ENCODE measurements at regions not wholly inside any gene's neighbourhood (a gene's known extent, or its start where the extent isn't known, plus 50 kb on each side); places are given as distances from the start of the nearest gene placed in this dataset.

DNA sequence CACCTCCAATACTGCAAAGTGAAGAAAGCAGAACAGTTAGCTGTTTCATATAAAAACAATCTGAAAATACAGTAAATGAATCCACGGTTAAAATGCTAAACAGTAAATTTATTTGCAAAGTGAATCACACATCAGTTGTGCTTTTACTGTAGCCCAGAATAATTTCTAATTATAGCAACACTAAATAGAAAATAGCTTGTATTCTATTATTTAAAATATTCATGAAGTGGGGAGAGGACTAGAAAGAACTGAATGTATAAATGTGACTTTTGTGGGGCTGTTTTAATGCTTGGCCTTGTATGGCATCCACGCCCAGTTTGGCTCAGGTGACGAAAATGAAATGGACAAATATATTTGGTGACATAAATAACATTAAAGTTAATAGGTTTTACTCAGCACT, 148.2 kb downstream of the ATP23 start:
- Histone ChIP-seq H3K36me3 (no peaks in the 10 kb centered on the region), H3K9me3 (no peaks in the 10 kb centered on the region), H3K27me3 (peaks cover 7% of the 10 kb centered on the region; the same call in 1 of the 2 replicates), H3K4me1 (no peaks in the 10 kb centered on the region), H3K4me3 (ENCODE audit: low read depth, low read length) (no peak overlapping the region)
- no peak for DNase-seq
- TF ChIP-seq, protein P1, sequence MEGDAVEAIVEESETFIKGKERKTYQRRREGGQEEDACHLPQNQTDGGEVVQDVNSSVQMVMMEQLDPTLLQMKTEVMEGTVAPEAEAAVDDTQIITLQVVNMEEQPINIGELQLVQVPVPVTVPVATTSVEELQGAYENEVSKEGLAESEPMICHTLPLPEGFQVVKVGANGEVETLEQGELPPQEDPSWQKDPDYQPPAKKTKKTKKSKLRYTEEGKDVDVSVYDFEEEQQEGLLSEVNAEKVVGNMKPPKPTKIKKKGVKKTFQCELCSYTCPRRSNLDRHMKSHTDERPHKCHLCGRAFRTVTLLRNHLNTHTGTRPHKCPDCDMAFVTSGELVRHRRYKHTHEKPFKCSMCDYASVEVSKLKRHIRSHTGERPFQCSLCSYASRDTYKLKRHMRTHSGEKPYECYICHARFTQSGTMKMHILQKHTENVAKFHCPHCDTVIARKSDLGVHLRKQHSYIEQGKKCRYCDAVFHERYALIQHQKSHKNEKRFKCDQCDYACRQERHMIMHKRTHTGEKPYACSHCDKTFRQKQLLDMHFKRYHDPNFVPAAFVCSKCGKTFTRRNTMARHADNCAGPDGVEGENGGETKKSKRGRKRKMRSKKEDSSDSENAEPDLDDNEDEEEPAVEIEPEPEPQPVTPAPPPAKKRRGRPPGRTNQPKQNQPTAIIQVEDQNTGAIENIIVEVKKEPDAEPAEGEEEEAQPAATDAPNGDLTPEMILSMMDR (IDR thresholded peaks at IDR 0.05; ENCODE audit: low read depth, low read length): no peak

DNA sequence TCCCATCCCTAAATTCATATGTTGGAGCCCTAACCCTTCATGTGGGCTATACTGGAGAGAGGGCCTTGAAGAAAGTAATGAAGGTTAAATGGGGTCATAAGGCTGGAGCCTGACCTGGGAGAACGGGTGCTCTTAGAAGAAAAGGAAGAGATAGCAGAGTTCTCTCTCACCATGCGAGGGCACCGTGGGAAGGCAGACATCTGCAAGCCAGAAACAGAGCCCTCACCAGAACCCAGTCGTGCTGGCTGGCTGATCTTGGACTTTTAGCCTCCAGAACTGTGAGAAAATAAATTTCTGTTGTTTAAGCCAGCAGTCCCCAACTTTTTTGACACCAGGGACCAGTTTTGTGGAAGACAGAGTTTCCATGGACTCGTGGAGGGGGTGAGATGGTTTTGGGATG, 149.3 kb downstream of the ATP23 start:
- TF ChIP-seq, protein P1 (IDR thresholded peaks at IDR 0.05; ENCODE audit: low read depth, low read length): no peak
- Histone ChIP-seq H3K9me3 (no peaks in the 10 kb centered on the region), H3K4me1 (no peaks in the 10 kb centered on the region), H3K4me3 (ENCODE audit: low read depth, low read length) (no peak overlapping the region), H3K36me3 (no peaks in the 10 kb centered on the region), H3K27me3 (peaks cover 7% of the 10 kb centered on the region; the same call in 1 of the 2 replicates)
- DNase-seq: no peak

DNA sequence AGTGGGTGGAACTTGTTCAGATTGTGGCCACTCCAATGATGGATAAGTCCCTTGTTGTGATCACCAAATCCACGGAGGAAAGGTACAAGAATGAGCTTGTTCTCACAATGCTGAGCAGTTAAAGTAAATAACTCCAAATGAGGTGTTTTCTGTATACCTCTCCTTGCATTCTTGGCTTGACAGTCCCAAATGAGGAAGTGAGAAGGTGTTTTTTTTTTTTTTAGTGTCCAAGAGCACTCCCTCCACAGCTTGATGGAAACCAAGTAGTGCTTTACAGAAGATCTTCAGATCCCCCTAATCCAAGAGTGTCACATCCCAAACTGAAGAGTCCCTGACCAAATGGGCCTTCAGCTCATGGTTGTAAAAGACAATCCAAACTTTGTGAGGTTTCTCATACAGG, 153.6 kb downstream of the ATP23 start:
- TF ChIP-seq, protein P1 (IDR thresholded peaks at IDR 0.05; ENCODE audit: low read depth, low read length): no peak

DNA sequence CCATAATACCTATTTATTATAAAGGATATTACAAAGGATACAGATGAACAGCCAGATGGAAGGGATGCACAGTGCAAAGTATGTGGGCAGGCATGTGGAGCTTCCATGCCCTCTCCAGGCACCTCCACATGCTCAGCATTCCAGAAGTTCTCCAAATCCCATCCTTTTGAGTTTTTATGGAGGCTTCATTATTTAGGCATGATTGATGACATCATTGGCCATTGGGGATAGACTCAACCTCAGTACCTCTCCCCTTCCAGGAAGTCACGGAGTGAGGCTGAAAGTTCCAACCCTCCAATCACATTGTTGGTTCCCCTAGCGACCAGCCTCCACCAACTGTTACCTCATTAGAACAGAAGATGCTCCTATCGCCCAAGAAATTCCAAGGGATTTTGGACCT, 156.4 kb downstream of the ATP23 start:
- Histone ChIP-seq H3K36me3 (no peaks in the 10 kb centered on the region), H3K9me3 (no peaks in the 10 kb centered on the region), H3K4me1 (no peaks in the 10 kb centered on the region), H3K4me3 (ENCODE audit: low read depth, low read length) (no peak overlapping the region), H3K27me3 (no peaks in the 10 kb centered on the region)
- no peak for DNase-seq
- TF ChIP-seq, protein P1 (IDR thresholded peaks at IDR 0.05; ENCODE audit: low read depth, low read length): no peak

More for the DNA sequence above, 153.6 kb downstream of the ATP23 start:
- no peaks in the 10 kb centered on the region for H3K4me1 ChIP-seq
- DNase-seq: no peak
- no peaks in the 10 kb centered on the region for H3K36me3 ChIP-seq
- H3K27me3 ChIP-seq: peaks cover 4% of the 10 kb centered on the region; the same call in 1 of the 2 replicates
- no peak overlapping the region for H3K4me3 ChIP-seq (ENCODE audit: low read depth, low read length)
- H3K9me3 ChIP-seq: no peaks in the 10 kb centered on the region

DNA sequence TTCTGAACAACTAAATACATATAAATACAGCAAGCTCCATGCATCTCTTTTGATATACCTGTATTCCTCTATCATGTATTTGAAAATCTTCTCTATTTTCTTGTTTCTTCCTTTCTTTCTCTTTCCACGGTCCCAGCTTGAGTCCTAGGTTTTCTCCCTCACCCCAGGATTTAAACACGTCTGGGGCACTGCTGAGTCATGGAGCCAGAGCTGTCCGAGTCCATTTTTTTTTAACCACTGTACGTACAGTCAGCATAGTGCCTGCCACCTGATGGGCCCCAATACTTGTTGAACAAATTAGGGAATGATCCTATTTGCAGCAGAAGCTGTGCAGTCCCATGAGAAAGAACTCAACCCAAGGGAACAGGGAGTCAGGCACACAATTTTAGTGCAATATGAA, 158.1 kb downstream of the ATP23 start:
- Histone ChIP-seq H3K4me3 (ENCODE audit: low read depth, low read length) (no peak overlapping the region), H3K4me1 (no peaks in the 10 kb centered on the region), H3K36me3 (no peaks in the 10 kb centered on the region), H3K27me3 (no peaks in the 10 kb centered on the region), H3K9me3 (no peaks in the 10 kb centered on the region)
- TF ChIP-seq, protein P1 (IDR thresholded peaks at IDR 0.05; ENCODE audit: low read depth, low read length): no peak
- no peak for DNase-seq

DNA sequence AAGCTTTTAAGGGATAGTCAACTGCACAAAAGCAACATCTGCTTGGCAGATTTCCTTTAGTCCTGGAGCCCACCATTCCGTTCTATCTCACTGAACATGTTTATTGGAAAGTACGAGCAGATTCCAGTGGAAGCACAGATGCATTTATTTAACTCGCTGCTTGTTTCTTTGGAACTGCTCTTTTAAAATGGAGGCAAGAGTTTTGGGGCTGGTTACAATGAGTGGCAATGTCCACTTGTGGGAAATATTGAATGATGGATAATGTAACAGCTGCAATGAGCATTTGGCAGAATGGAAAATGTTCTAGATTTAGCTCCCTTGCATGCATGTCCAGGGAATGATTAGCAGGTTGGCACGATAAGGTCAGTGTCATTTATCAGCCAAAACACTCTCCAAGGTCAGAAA, 163.0 kb downstream of the ATP23 start:
- Histone ChIP-seq H3K4me1 (no peaks in the 10 kb centered on the region), H3K36me3 (no peaks in the 10 kb centered on the region), H3K4me3 (ENCODE audit: low read depth, low read length) (no peak overlapping the region), H3K27me3 (no peaks in the 10 kb centered on the region), H3K9me3 (no peaks in the 10 kb centered on the region)
- no peak for DNase-seq
- TF ChIP-seq, protein P1 (IDR thresholded peaks at IDR 0.05; ENCODE audit: low read depth, low read length): no peak

Data from BE2C (cell line).